ENCODE measurements at regions not wholly inside any gene's neighbourhood (a gene's known extent, or its start where the extent isn't known, plus 50 kb on each side); places are given as distances from the start of the nearest gene placed in this dataset.

DNA sequence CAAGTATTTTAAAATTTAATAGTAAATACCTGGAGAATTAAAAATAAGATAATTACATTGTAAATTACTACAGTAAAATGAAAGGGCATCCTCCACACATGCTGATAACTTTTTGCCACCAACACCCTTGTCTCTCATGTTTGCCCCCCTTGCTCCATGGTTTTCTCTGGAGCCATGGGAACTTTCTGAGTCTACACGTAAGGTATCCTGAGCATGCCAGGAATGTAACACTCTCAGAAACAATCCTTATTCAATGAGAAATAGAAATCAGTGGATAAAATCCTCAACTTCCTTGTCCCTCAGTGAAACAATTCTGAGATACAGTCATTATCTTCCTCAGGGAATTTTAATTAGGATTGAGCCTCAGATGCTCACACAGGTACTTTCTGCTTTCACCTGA, 108.9 kb downstream of the IZUMO3 start:
- H3K9me3 ChIP-seq (ENCODE audit: low read length) = no peaks in the 10 kb centered on the region
- no peaks in the 10 kb centered on the region for H3K4me1 ChIP-seq (ENCODE audit: insufficient read depth, low read length, poor library complexity, severe bottlenecking)
- H3K27ac ChIP-seq (ENCODE audit: low read depth, low read length, poor library complexity, severe bottlenecking) = no peak overlapping the region
- H4K20me1 ChIP-seq (ENCODE audit: insufficient read depth, low read length) = no peaks in the 10 kb centered on the region
- no peaks in the 10 kb centered on the region for H3K79me2 ChIP-seq (ENCODE audit: insufficient read depth, low read depth, low read length)
- H3K4me2 ChIP-seq (ENCODE audit: low read length) = no peak overlapping the region
- ChIA-PET POLR2A (no interaction called here), CTCF (ENCODE audit: unreplicated experiment) (no interaction called here)
- BruUV-seq (replicated peaks) = no TSS peak
- TF ChIP-seq EZH2phosphoT487 (IDR thresholded peaks at IDR 0.05; ENCODE audit: borderline replicate concordance, low read depth, low read length) (no peak), CTCF (conservative IDR thresholded peaks at IDR 0.05; ENCODE audit: low read length) (no peak)
- no peak overlapping the region for H2AFZ ChIP-seq (ENCODE audit: low read length)
- H3K36me3 ChIP-seq (ENCODE audit: insufficient read depth, low read length) = no peaks in the 10 kb centered on the region
- intact Hi-C loops (cut with micrococcal nuclease; ENCODE audit: unreplicated experiment) = no loop called here
- H3K9me2 ChIP-seq (ENCODE audit: insufficient read depth, low read length) = no peaks in the 10 kb centered on the region
- no peak for DNase-seq (ENCODE audit: low spot score)
- no peak overlapping the region for H3K4me3 ChIP-seq (ENCODE audit: low read depth, low read length, poor library complexity, severe bottlenecking)

DNA sequence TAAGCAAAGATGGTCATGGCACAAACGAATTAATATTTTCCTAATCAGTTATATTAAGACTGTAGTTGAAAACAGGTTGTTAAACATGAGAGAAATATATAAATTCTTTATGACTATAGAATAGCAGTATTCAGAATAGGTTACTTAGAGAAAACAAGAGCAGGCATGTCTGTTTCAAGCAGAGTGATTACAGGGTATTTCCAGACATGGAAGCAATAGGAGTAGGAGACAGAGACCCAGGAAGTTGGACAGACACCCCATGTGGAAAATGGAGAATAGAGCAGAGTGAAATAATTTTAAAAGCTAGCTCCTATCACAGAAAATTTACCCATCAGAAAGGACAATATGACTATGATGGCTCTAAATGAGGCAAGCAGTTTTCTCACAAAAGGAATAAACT, 111.5 kb downstream of the IZUMO3 start:
- ChIA-PET CTCF (ENCODE audit: unreplicated experiment) (no interaction called here), POLR2A (interaction anchor here (0.6 to 0.7 kb wide), 2 partner anchors 220 to 1970 kb away, joined by 3 read pairs; no protein-coding TSS in a partner anchor)
- Histone ChIP-seq H3K4me3 (ENCODE audit: low read depth, low read length, poor library complexity, severe bottlenecking) (no peak overlapping the region), H3K36me3 (ENCODE audit: insufficient read depth, low read length) (no peaks in the 10 kb centered on the region), H3K9me3 (ENCODE audit: low read length) (no peaks in the 10 kb centered on the region), H4K20me1 (ENCODE audit: insufficient read depth, low read length) (no peaks in the 10 kb centered on the region), H2AFZ (ENCODE audit: low read length) (no peak overlapping the region), H3K79me2 (ENCODE audit: insufficient read depth, low read depth, low read length) (no peaks in the 10 kb centered on the region), H3K27ac (ENCODE audit: low read depth, low read length, poor library complexity, severe bottlenecking) (no peak overlapping the region), H3K9me2 (ENCODE audit: insufficient read depth, low read length) (no peaks in the 10 kb centered on the region), H3K4me1 (ENCODE audit: insufficient read depth, low read length, poor library complexity, severe bottlenecking) (no peaks in the 10 kb centered on the region), H3K4me2 (ENCODE audit: low read length) (no peak overlapping the region)
- intact Hi-C loops (cut with micrococcal nuclease; ENCODE audit: unreplicated experiment) = no loop called here
- TF ChIP-seq EZH2phosphoT487 (IDR thresholded peaks at IDR 0.05; ENCODE audit: borderline replicate concordance, low read depth, low read length) = no peak
- no peak for TF ChIP-seq CTCF (conservative IDR thresholded peaks at IDR 0.05; ENCODE audit: low read length)
- DNase-seq (ENCODE audit: low spot score) = no peak
- BruUV-seq (replicated peaks) = no TSS peak

DNA sequence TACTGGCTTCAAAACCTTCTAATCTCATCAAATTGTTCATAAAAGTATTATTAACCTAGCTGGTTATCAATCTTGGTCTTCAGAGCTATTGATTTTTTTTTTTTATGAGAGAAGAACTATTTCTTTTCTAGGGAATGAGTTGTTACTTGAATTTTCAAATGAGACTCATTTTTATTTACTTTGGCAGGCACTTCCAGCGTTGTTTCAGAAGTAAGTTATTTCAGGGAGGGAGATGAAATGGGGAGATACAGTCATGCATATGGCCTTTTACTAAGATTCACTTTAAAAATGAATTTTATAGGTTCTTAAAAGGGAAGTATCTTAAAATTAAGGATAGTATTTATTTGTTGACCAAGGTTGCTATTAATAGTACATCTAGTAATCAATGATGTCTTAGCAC, 129.6 kb downstream of the IZUMO3 start:
- no peaks in the 10 kb centered on the region for H3K36me3 ChIP-seq (ENCODE audit: insufficient read depth, low read length)
- BruUV-seq (replicated peaks) = no TSS peak
- intact Hi-C loops (cut with micrococcal nuclease; ENCODE audit: unreplicated experiment) = no loop called here
- DNase-seq (ENCODE audit: low spot score) = no peak
- no peak overlapping the region for H3K4me2 ChIP-seq (ENCODE audit: low read length)
- H3K79me2 ChIP-seq (ENCODE audit: insufficient read depth, low read depth, low read length) = no peaks in the 10 kb centered on the region
- no peak overlapping the region for H3K27ac ChIP-seq (ENCODE audit: low read depth, low read length, poor library complexity, severe bottlenecking)
- H3K9me3 ChIP-seq (ENCODE audit: low read length) = no peaks in the 10 kb centered on the region
- H4K20me1 ChIP-seq (ENCODE audit: insufficient read depth, low read length) = no peaks in the 10 kb centered on the region
- H3K9me2 ChIP-seq (ENCODE audit: insufficient read depth, low read length) = no peaks in the 10 kb centered on the region
- TF ChIP-seq EZH2phosphoT487 (IDR thresholded peaks at IDR 0.05; ENCODE audit: borderline replicate concordance, low read depth, low read length) (no peak), CTCF (conservative IDR thresholded peaks at IDR 0.05; ENCODE audit: low read length) (no peak)
- CTCF ChIA-PET (ENCODE audit: unreplicated experiment) = no interaction called here
- H3K4me1 ChIP-seq (ENCODE audit: insufficient read depth, low read length, poor library complexity, severe bottlenecking) = no peaks in the 10 kb centered on the region
- no peak overlapping the region for H3K4me3 ChIP-seq (ENCODE audit: low read depth, low read length, poor library complexity, severe bottlenecking)
- no peak overlapping the region for H2AFZ ChIP-seq (ENCODE audit: low read length)
- POLR2A ChIA-PET = no interaction called here
